HUES64 (cell line): ENCODE measurements at regions not wholly inside any gene's neighbourhood (a gene's known extent, or its start where the extent isn't known, plus 50 kb on each side); places are given as distances from the start of the nearest gene placed in this dataset.
"Not testable (repeated sequence)": the region's sequence is repeated elsewhere in the genome, so short reads cannot be mapped to it uniquely, and the experiment has no call there.

Experiments used
- H3K27ac ChIP-seq: 2 replicates; pipeline ENCODE4 v1.7.0; 2013; ENCODE audit warnings: low read depth, low read length, inconsistent platforms
- H3K27me3 ChIP-seq: 2 replicates; pipeline ENCODE4 v1.6.1; 2013; ENCODE audit warnings: mild to moderate bottlenecking, low read length; ENCODE audit not compliant: insufficient read depth
- H3K36me3 ChIP-seq: 2 replicates; pipeline ENCODE4 v1.6.1; 2013; ENCODE audit warnings: mild to moderate bottlenecking, low read length; ENCODE audit not compliant: insufficient read depth
- H3K4me1 ChIP-seq: 2 replicates; pipeline ENCODE4 v1.6.1; 2013; ENCODE audit warnings: mild to moderate bottlenecking, low read length, moderate library complexity; ENCODE audit not compliant: insufficient read depth
- H3K4me3 ChIP-seq: 2 replicates; pipeline ENCODE4 v1.5.1; 2013; ENCODE audit warnings: mild to moderate bottlenecking, low read length, moderate library complexity
- H3K9ac ChIP-seq: 2 replicates; pipeline ENCODE4 v1.6.1; 2013; ENCODE audit warnings: mild to moderate bottlenecking, low read depth, low read length
- H3K9me3 ChIP-seq: 2 replicates; pipeline ENCODE4 v1.6.1; 2013; ENCODE audit warnings: low read depth, low read length; ENCODE audit not compliant: insufficient read depth
- WGBS: fragments of 150-250, 120-280 bp; methylation state at CpG from one replicate; pipeline ENCODE4 v1.1.7; 2013; ENCODE audit warnings: missing lambda C conversion rate; 5-methylcytosine and 5-hydroxymethylcytosine counted together

DNA sequence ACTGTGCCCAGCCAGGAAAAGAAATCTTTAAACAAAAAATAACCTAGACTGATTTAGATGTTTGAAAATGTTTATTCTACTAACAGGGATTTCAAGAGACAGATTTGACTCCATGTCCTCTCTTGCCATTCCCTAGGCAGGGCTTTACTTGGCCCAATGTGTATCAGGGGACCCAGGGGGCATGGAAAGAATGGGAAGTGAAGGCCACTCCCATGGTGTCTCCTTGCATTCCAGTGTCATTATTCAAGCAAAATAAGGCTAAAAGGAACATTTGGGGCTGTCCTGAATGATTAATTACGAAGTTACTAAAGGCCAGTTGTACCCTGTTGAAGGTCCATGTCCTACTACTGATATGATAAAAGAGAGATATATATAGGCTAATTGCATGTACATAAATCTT is 151.9 kb upstream of the ATF7IP start:
- H3K27me3 ChIP-seq, result no peaks in the 10 kb centered on the region
- H3K27ac ChIP-seq, result no peak overlapping the region
- no peaks in the 10 kb centered on the region for H3K36me3 ChIP-seq
- no peak overlapping the region for H3K4me3 ChIP-seq
- WGBS, result 61% methylated on average over 1 of the region's 1 CpG
- H3K4me1 ChIP-seq, result peaks cover 17% of the 10 kb centered on the region
- H3K9ac ChIP-seq, result no peak overlapping the region
- H3K9me3 ChIP-seq, result no peaks in the 10 kb centered on the region

GRCh38 chr12:14214495-14214894 is 151.0 kb upstream of the ATF7IP start:
- Histone ChIP-seq H3K9me3 (no peaks in the 10 kb centered on the region), H3K36me3 (no peaks in the 10 kb centered on the region), H3K4me1 (peaks cover 17% of the 10 kb centered on the region), H3K9ac (no peak overlapping the region), H3K4me3 (no peak overlapping the region), H3K27ac (no peak overlapping the region), H3K27me3 (no peaks in the 10 kb centered on the region)
- 100% methylated on average over 1 of the region's 1 CpG for WGBS

DNA sequence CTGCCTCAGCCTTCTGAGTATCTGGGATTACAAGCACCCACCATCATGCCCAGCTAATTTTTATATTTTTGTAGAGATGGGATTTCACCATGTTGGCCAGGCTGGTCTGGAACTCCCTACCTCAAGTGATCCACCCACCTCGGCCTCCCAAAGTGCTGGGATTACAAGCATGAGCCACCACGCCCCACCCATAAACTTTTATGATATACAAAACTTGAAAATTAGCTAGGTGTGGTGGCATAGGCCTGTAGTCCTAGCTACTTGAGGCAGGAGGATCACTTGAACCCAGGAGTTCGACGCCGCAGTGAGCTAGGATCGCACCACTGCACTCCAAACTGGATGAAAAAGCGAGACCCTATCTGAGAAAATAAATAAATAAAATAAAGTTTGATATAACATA is 149.5 kb upstream of the ATF7IP start:
- not testable (repeated sequence) for H3K36me3 ChIP-seq, H3K4me3 ChIP-seq, H3K9ac ChIP-seq, H3K9me3 ChIP-seq, H3K27me3 ChIP-seq, H3K27ac ChIP-seq
- H3K4me1 ChIP-seq, result peaks cover 17% of the 10 kb centered on the region
- WGBS, result 90% methylated on average over 6 of the region's 7 CpGs

- WGBS, result 92% methylated on average over 12 of the region's 12 CpGs
- Histone ChIP-seq H3K4me3 (no peak overlapping the region), H3K9me3 (no peaks in the 10 kb centered on the region), H3K9ac (no peak overlapping the region), H3K27me3 (no peaks in the 10 kb centered on the region), H3K4me1 (peaks cover 16% of the 10 kb centered on the region), H3K36me3 (no peaks in the 10 kb centered on the region), H3K27ac (no peak overlapping the region)
Measured at GRCh38 chr12:14216405-14217294, 148.8 kb upstream of the ATF7IP start.

DNA sequence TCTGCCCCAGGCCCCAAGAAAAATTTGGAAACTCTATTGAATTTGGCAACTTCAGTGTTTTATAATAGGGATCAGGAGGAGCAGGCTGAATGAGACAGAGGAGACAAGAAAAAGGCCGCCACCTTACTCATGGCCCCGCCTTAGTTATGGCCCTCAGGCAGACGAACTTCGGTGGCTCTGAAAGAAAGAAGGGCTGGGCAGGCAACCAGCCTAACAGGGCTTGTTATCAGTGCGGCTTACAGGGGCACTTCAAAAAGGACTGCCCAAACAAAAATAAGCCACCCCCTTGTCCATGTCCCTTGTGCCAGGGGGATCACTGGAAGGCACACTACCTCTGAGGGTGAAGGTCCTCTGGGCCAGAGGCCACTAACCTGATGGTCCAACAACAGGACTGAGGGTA is 146.3 kb upstream of the ATF7IP start:
- Histone ChIP-seq H3K4me3 (no peak overlapping the region), H3K9ac (no peak overlapping the region), H3K27me3 (no peaks in the 10 kb centered on the region), H3K9me3 (no peaks in the 10 kb centered on the region), H3K36me3 (no peaks in the 10 kb centered on the region), H3K4me1 (no peaks in the 10 kb centered on the region), H3K27ac (no peak overlapping the region)
- 92% methylated on average over 5 of the region's 5 CpGs for WGBS

DNA sequence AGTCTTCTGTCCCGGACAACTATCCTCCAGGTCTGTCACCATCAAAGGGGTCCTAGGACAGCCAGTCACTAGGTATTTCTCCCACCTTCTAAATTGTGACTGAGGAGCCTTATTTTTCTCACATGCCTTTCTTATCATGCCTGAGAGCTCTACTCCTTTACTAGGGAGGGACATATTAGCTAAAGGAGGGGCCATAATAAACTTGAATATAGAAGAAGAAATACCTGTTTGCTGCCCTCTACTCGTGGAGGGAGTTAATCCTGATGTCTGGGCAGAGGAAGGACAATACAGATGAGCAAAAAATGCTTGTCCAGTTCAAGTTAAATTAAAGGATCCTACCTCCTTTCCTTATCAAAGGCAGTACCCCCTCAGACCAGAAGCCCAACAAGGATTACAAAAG is 145.8 kb upstream of the ATF7IP start:
- WGBS, result 97% methylated on average over 2 of the region's 2 CpGs
- not testable (repeated sequence) for H3K4me3 ChIP-seq, H3K4me1 ChIP-seq, H3K9me3 ChIP-seq, H3K27ac ChIP-seq, H3K9ac ChIP-seq, H3K36me3 ChIP-seq, H3K27me3 ChIP-seq

DNA sequence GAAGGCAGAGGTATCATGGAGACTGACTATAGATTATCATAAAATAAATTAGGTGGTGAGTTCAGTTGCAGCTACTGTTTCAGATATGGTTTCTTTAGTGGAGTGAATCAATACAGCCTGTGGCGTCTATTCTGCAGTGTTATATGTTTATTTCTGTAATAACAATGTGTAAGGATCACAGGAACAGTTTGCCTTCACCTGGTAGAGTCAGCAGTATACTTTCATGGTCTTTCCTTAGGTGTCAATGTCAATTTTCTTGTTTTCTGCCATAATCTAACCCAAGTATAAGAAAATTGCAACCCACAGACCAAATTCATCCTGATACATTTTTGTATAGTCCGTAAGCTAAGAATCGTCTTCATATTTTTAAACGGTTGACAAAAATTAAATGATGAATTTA is 140.4 kb upstream of the ATF7IP start:
- Histone ChIP-seq H3K9ac (no peak overlapping the region), H3K4me1 (no peaks in the 10 kb centered on the region), H3K36me3 (no peaks in the 10 kb centered on the region), H3K27ac (no peak overlapping the region), H3K4me3 (no peak overlapping the region), H3K9me3 (peaks cover 2% of the 10 kb centered on the region; the same call in 1 of the 2 replicates), H3K27me3 (no peaks in the 10 kb centered on the region)
- WGBS, result 97% methylated on average over 1 of the region's 4 CpGs

DNA sequence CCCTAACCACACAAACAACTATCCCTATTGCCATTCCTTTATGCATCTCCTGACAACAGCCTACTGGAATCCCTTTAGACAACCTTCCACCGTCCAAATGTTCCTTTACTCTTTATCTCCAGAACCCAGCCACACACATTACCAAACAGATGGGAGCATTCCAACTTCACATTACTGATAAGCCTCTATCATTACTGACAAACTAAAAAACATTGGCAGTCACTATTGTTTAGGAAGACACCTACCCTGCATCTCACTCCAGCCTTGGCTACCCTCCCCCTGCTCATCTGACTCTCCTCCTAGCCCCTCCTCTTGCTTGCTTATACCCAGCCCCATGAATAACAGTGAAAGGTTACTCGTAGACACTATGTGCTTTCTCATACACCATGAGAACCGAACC is 130.3 kb upstream of the ATF7IP start:
- WGBS, result 84% methylated on average over 3 of the region's 3 CpGs

GRCh38 chr12:14236641-14237040 is 128.8 kb upstream of the ATF7IP start:
- H3K4me1 ChIP-seq, result peaks cover 15% of the 10 kb centered on the region
- WGBS, result 97% methylated on average over 3 of the region's 3 CpGs
- not testable (repeated sequence) for H3K27me3 ChIP-seq, H3K9me3 ChIP-seq, H3K27ac ChIP-seq, H3K4me3 ChIP-seq, H3K9ac ChIP-seq, H3K36me3 ChIP-seq

More for the DNA sequence above, 130.3 kb upstream of the ATF7IP start:
- H3K4me1 ChIP-seq, H3K27me3 ChIP-seq, H3K36me3 ChIP-seq, H3K4me3 ChIP-seq, H3K9ac ChIP-seq, H3K27ac ChIP-seq: not testable (repeated sequence)
- H3K9me3 ChIP-seq, result peaks cover 12% of the 10 kb centered on the region; the same call in 1 of the 2 replicates

- H3K27me3 ChIP-seq, result no peaks in the 10 kb centered on the region
- H3K36me3 ChIP-seq, result no peaks in the 10 kb centered on the region
- H3K9me3 ChIP-seq, result peaks cover 13% of the 10 kb centered on the region; the same call in 1 of the 2 replicates
- H3K9ac ChIP-seq, result no peak overlapping the region
- WGBS, result 92% methylated on average over 6 of the region's 8 CpGs
- no peak overlapping the region for H3K27ac ChIP-seq
- no peak overlapping the region for H3K4me3 ChIP-seq
- peaks cover 15% of the 10 kb centered on the region for H3K4me1 ChIP-seq
Measured at GRCh38 chr12:14238221-14238792, 127.2 kb upstream of the ATF7IP start.

GRCh38 chr12:14239350-14239934 is 126.0 kb upstream of the ATF7IP start:
- Histone ChIP-seq H3K4me3 (0 out of 2 replicates have a peak overlapping the region, but pooled peaks have one; percentile 2), H3K9me3 (peaks cover 15% of the 10 kb centered on the region; the same call in 1 of the 2 replicates), H3K36me3 (no peaks in the 10 kb centered on the region), H3K27me3 (no peaks in the 10 kb centered on the region), H3K27ac (no peak overlapping the region), H3K9ac (peak overlapping the region; percentile 18; the same call in 1 of the 2 replicates), H3K4me1 (peaks cover 15% of the 10 kb centered on the region)
- WGBS, result 45% methylated on average over 13 of the region's 13 CpGs
